ENCODE measurements at regions not wholly inside any gene's neighbourhood (a gene's known extent, or its start where the extent isn't known, plus 50 kb on each side); places are given as distances from the start of the nearest gene placed in this dataset.

DNA sequence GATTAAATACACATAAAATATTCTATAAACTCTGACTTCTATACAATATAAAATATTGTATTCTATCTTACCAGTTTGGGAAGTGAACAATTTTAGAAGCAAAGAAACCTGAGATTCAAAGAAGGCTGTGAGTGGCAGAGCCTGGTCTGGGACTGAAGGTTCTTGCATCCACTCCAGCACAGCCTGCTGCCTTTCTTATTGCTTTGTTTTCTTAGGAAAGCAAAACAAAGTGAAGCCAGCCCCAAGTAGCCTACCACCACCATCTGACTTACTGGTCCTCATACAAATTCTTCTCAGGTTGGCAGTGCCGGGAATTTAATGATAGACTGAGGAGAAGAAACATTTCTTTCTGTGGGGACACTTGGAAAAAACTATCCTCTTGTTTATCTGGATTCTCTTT lies 129.7 kb upstream of the SMAD1 start:
- no peak for TF ChIP-seq CTCF (IDR thresholded peaks at IDR 0.05)
- no peak for TF ChIP-seq ZFX (IDR thresholded peaks at IDR 0.05; ENCODE audit: borderline replicate concordance)

All from 22Rv1 (cell line).